ENCODE measurements at regions not wholly inside any gene's neighbourhood (a gene's known extent, or its start where the extent isn't known, plus 50 kb on each side); places are given as distances from the start of the nearest gene placed in this dataset.

GRCh38 chr15:69644876-69645275 lies 192.3 kb downstream of the RPLP1 start:
- H3K4me3 ChIP-seq (ENCODE audit: control insufficient read depth, low read depth, low read length), result no peak overlapping the region
- no peak for TF ChIP-seq CTCF (conservative IDR thresholded peaks at IDR 0.05; ENCODE audit: control insufficient read depth, insufficient read depth, low read depth, low read length)
- no peak for DNase-seq (ENCODE audit: low read depth)

DNA sequence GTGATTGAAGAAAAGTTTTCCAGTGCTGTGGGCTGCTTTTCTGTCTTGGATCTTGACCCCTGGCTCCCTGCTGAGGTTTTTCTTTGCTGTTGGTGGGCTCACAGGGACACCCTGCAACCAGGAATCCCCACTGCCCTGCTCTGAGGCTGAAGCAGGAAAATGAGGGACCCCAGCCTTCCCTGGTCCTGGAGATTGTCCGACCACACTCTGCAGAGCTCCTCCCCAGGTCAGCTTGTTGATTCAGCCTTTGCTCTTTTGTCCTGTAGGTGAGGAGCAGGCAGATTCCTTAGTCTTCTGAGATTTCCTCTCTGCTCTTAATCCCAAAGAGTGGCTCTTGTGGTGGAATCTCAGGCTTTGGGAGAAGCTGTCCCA lies 194.5 kb downstream of the RPLP1 start:
- TF ChIP-seq CTCF (conservative IDR thresholded peaks at IDR 0.05; ENCODE audit: control insufficient read depth, insufficient read depth, low read depth, low read length), result no peak
- no peak for DNase-seq (ENCODE audit: low read depth)
- no peak overlapping the region for H3K4me3 ChIP-seq (ENCODE audit: control insufficient read depth, low read depth, low read length)

- no peak for TF ChIP-seq CTCF (conservative IDR thresholded peaks at IDR 0.05; ENCODE audit: control insufficient read depth, insufficient read depth, low read depth, low read length)
- DNase-seq (ENCODE audit: low read depth), result no peak
- no peak overlapping the region for H3K4me3 ChIP-seq (ENCODE audit: control insufficient read depth, low read depth, low read length)
Observed at GRCh38 chr15:69648212-69648611, 195.6 kb downstream of the RPLP1 start.

- DNase-seq (ENCODE audit: low read depth), result no peak
- H3K4me3 ChIP-seq (ENCODE audit: control insufficient read depth, low read depth, low read length), result no peak overlapping the region
- TF ChIP-seq CTCF (conservative IDR thresholded peaks at IDR 0.05; ENCODE audit: control insufficient read depth, insufficient read depth, low read depth, low read length), result no peak
Observed at GRCh38 chr15:69648775-69649735, 196.4 kb downstream of the RPLP1 start.

DNA sequence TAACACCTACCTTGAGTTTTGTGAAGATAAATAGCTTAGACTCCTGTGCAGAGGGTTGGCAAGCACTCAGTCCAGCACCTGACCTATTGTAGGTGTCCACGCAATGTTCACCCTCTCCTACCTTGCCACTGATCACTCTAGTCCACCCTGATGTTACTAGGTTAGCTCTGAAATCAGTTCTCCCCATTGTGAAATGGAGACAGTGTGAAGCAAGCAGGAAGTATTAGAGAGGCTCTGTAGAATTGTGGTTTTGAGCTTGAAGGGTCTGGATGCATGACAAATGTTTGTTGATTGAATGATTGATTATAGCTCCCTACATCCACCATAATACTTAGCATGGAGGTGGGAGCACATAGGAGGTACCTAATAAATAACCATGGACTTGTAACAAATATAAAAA lies 199.7 kb downstream of the RPLP1 start:
- no peak overlapping the region for H3K4me3 ChIP-seq (ENCODE audit: control insufficient read depth, low read depth, low read length)
- TF ChIP-seq CTCF (conservative IDR thresholded peaks at IDR 0.05; ENCODE audit: control insufficient read depth, insufficient read depth, low read depth, low read length), result no peak
- DNase-seq (ENCODE audit: low read depth), result no peak

DNA sequence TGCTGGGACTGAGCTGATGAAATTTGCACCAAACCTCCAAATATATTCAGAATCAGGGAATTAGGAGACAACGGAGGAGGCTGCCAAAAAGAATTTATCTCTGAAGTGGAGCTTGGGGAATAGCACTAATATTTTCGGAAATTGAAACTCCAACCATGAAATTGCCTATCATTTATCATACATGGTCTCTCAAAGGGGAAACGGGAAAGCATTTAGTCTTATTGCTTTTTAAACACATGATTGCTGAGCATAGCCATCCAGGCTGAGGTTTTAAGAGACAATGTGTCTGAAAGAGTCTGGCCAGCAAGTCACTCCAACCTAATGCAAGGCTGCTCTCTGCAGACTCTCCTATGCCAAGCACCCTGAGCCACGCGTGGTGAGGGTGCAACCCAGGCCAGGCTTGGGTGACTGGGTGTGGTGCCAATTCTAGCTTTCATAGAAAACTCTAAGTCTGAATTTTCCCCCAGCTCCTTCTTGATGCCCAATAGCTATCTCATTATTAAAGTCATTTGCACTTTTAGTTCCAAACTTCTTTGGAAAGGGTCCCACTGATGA lies 200.2 kb downstream of the RPLP1 start:
- DNase-seq (ENCODE audit: low read depth), result no peak
- no peak for TF ChIP-seq CTCF (conservative IDR thresholded peaks at IDR 0.05; ENCODE audit: control insufficient read depth, insufficient read depth, low read depth, low read length)
- no peak overlapping the region for H3K4me3 ChIP-seq (ENCODE audit: control insufficient read depth, low read depth, low read length)

Measured in fibroblast of mammary gland (primary cell).